ENCODE measurements at regions not wholly inside any gene's neighbourhood (a gene's known extent, or its start where the extent isn't known, plus 50 kb on each side); places are given as distances from the start of the nearest gene placed in this dataset.

GRCh38 chr3:55167586-55168317 is 239.9 kb upstream of the LRTM1 start:
- TF ChIP-seq ASH1L (IDR thresholded peaks at IDR 0.05; ENCODE audit: borderline replicate concordance, low read depth, partially characterized antibody) (no peak), DPF2 (IDR thresholded peaks at IDR 0.05) (no peak), POLR2A (conservative IDR thresholded peaks at IDR 0.05) (no peak), PTRF (tag; IDR thresholded peaks at IDR 0.05) (no peak), FOXP1 (CRISPR knock-in tag; IDR thresholded peaks at IDR 0.05) (no peak), EP300 (IDR thresholded peaks at IDR 0.05; ENCODE audit: low read length) (no peak)
